HEK293T (cell line): ENCODE measurements at regions not wholly inside any gene's neighbourhood (a gene's known extent, or its start where the extent isn't known, plus 50 kb on each side); places are given as distances from the start of the nearest gene placed in this dataset.

Source experiments
- ARNT ChIP-seq: fragments of 450-650 bp; IDR thresholded peaks from 2 replicates; pipeline ENCODE4 v1.6.1; 2017; ENCODE audit warnings: mild to moderate bottlenecking
- BHLHE40 ChIP-seq: fragments of 450-650 bp; IDR thresholded peaks from 2 replicates; pipeline ENCODE4 v1.6.1; 2016; ENCODE audit warnings: mild to moderate bottlenecking, moderate library complexity, borderline replicate concordance
- CTBP1 ChIP-seq: fragments of 450-650 bp; IDR thresholded peaks from 2 replicates; pipeline ENCODE4 v1.6.1; 2016; ENCODE audit warnings: borderline replicate concordance
- ELF4 ChIP-seq: fragments of 450-650 bp; IDR thresholded peaks from 2 replicates; pipeline ENCODE4 v1.6.1; 2017; ENCODE audit warnings: antibody characterized with exemption
- FOXK2 ChIP-seq: fragments of 450-650 bp; IDR thresholded peaks from 2 replicates; pipeline ENCODE4 v1.6.1; 2016; ENCODE audit warnings: mild to moderate bottlenecking
- FOXM1 ChIP-seq: fragments of 450-650 bp; IDR thresholded peaks from 2 replicates; pipeline ENCODE4 v1.6.1; 2017; ENCODE audit warnings: mild to moderate bottlenecking, borderline replicate concordance
- HDGF ChIP-seq: fragments of 450-650 bp; IDR thresholded peaks from 2 replicates; pipeline ENCODE4 v1.6.1; 2017; ENCODE audit warnings: antibody characterized with exemption, borderline replicate concordance
- L3MBTL2 ChIP-seq: fragments of 450-650 bp; conservative IDR thresholded peaks from 2 replicates; pipeline ENCODE4 v1.6.1; 2016; ENCODE audit warnings: mild to moderate bottlenecking
- LEF1 ChIP-seq: fragments of 450-650 bp; IDR thresholded peaks from 2 replicates; pipeline ENCODE4 v1.6.1; 2017; ENCODE audit warnings: mild to moderate bottlenecking, borderline replicate concordance
- NFRKB ChIP-seq: fragments of 450-650 bp; IDR thresholded peaks from 2 replicates; pipeline ENCODE4 v1.6.1; 2016; ENCODE audit warnings: mild to moderate bottlenecking, moderate library complexity
- SUZ12 ChIP-seq: fragments of 450-650 bp; IDR thresholded peaks from 2 replicates; pipeline ENCODE4 v1.6.1; 2016; ENCODE audit warnings: mild to moderate bottlenecking
- TF ChIP-seq, protein P1 (sequence below): fragments of 450-650 bp; IDR thresholded peaks from 2 replicates; pipeline ENCODE4 v1.6.1; 2016

DNA sequence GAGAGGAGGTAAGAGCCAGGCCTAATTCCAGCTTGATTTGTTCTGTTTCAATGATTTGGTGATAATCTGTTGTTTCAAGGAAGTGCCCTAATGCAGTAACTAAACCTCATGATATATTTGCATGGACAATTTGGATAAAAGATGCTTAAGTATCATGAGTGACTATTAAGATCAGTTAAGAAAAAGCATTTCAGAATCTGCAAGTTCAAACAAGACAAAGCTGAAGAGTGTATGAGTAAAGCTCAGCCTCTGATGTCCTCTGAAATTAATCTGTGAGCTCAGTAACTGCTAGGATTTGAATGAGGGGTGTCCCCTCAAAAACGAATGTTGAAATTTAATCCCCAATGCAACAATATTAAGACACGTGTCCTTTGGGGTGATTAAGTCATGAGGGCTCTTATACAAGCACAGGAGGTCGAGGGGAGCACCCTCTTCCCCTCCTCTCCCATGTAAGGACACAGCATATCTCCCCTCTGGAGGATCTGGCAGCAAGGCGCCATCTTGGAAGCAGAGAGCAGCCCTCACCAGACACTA, 949.2 kb downstream of the GALC start:
- no peak for TF ChIP-seq SUZ12
- no peak for TF ChIP-seq CTBP1
- no peak for TF ChIP-seq LEF1
- no peak for TF ChIP-seq FOXK2
- TF ChIP-seq NFRKB, result no peak
- no peak for TF ChIP-seq L3MBTL2
- no peak for TF ChIP-seq FOXM1
- TF ChIP-seq, protein P1, sequence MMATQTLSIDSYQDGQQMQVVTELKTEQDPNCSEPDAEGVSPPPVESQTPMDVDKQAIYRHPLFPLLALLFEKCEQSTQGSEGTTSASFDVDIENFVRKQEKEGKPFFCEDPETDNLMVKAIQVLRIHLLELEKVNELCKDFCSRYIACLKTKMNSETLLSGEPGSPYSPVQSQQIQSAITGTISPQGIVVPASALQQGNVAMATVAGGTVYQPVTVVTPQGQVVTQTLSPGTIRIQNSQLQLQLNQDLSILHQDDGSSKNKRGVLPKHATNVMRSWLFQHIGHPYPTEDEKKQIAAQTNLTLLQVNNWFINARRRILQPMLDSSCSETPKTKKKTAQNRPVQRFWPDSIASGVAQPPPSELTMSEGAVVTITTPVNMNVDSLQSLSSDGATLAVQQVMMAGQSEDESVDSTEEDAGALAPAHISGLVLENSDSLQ, result no peak
- no peak for TF ChIP-seq HDGF
- TF ChIP-seq ARNT, result no peak
- no peak for TF ChIP-seq BHLHE40
- no peak for TF ChIP-seq ELF4
